ENCODE measurements at regions not wholly inside any gene's neighbourhood (a gene's known extent, or its start where the extent isn't known, plus 50 kb on each side); places are given as distances from the start of the nearest gene placed in this dataset.

- no peak for DNase-seq (ENCODE audit: low spot score)
- TF ChIP-seq CTCF (IDR thresholded peaks at IDR 0.05) = no peak
- peak; percentile 85 for ATAC-seq (ENCODE audit: low FRiP score)
Measured at GRCh38 chr10:44756216-44756615, 154.9 kb upstream of the TMEM72 start.

GRCh38 chr10:44757551-44758205, 153.5 kb upstream of the TMEM72 start:
- no peak for DNase-seq (ENCODE audit: low spot score)
- ATAC-seq (ENCODE audit: low FRiP score) = no peak
- no peak for TF ChIP-seq CTCF (IDR thresholded peaks at IDR 0.05)

- no peak for DNase-seq (ENCODE audit: low spot score)
- no peak for ATAC-seq (ENCODE audit: low FRiP score)
- no peak for TF ChIP-seq CTCF (IDR thresholded peaks at IDR 0.05)
Measured at GRCh38 chr10:44759122-44759521, 152.0 kb upstream of the TMEM72 start.

GRCh38 chr10:44760513-44760912, 150.6 kb upstream of the TMEM72 start:
- TF ChIP-seq CTCF (IDR thresholded peaks at IDR 0.05) = no peak
- no peak for DNase-seq (ENCODE audit: low spot score)
- ATAC-seq (ENCODE audit: low FRiP score) = no peak

GRCh38 chr10:44761076-44761475, 150.1 kb upstream of the TMEM72 start:
- ATAC-seq (ENCODE audit: low FRiP score) = no peak
- TF ChIP-seq CTCF (IDR thresholded peaks at IDR 0.05) = no peak
- no peak for DNase-seq (ENCODE audit: low spot score)

- TF ChIP-seq CTCF (IDR thresholded peaks at IDR 0.05) = no peak
- ATAC-seq (ENCODE audit: low FRiP score) (no peak), DNase-seq (ENCODE audit: low spot score) (no peak)
Measured at GRCh38 chr10:44763331-44763730, 147.8 kb upstream of the TMEM72 start.

GRCh38 chr10:44765299-44765698, 145.8 kb upstream of the TMEM72 start:
- DNase-seq (ENCODE audit: low spot score) = no peak
- ATAC-seq (ENCODE audit: low FRiP score) = no peak
- no peak for TF ChIP-seq CTCF (IDR thresholded peaks at IDR 0.05)
